Amniotic epithelial cell (primary cell): ENCODE measurements at regions not wholly inside any gene's neighbourhood (a gene's known extent, or its start where the extent isn't known, plus 50 kb on each side); places are given as distances from the start of the nearest gene placed in this dataset.

ENCODE experiments used
- DNase-seq: peaks from one replicate; pipeline ENCODE4 v3.0.0-alpha.2; 2010; ENCODE audit warnings: low read depth

- no peak for DNase-seq
Observed at GRCh38 chr7:79872176-79872575, 262.5 kb upstream of the GNAI1 start.

GRCh38 chr7:79868010-79868409, 266.6 kb upstream of the GNAI1 start:
- DNase-seq = peak; percentile 33

- DNase-seq = no peak
Observed at GRCh38 chr7:79862447-79863210, 272.0 kb upstream of the GNAI1 start.

GRCh38 chr7:79855172-79855571, 279.5 kb upstream of the GNAI1 start:
- DNase-seq = peak; percentile 81

- DNase-seq = peak; percentile 91
Observed at GRCh38 chr7:79854621-79855020, 280.0 kb upstream of the GNAI1 start.

- DNase-seq = peak; percentile 54
Observed at GRCh38 chr7:79837915-79838314, 296.7 kb upstream of the GNAI1 start.

GRCh38 chr7:79833616-79834015, 301.0 kb upstream of the GNAI1 start:
- no peak for DNase-seq

GRCh38 chr7:79828866-79829265, 305.8 kb upstream of the GNAI1 start:
- DNase-seq = peak; percentile 53

GRCh38 chr7:79823246-79823951, 311.2 kb upstream of the GNAI1 start:
- DNase-seq = peak; percentile 93

- DNase-seq = peak; percentile 77
Observed at GRCh38 chr7:79822620-79823240, 311.9 kb upstream of the GNAI1 start.

- peak; percentile 98 for DNase-seq
Observed at GRCh38 chr7:79820387-79820786, 314.2 kb upstream of the GNAI1 start.

GRCh38 chr7:79810916-79811315, 323.7 kb upstream of the GNAI1 start:
- DNase-seq = no peak

- DNase-seq = peak; percentile 41
Observed at GRCh38 chr7:79806161-79806734, 328.4 kb upstream of the GNAI1 start.

GRCh38 chr7:79790656-79791262, 337.3 kb upstream of the MAGI2 start:
- DNase-seq = no peak

GRCh38 chr7:79789584-79790345, 336.3 kb upstream of the MAGI2 start:
- peak; percentile 91 for DNase-seq

GRCh38 chr7:79787623-79788022, 334.2 kb upstream of the MAGI2 start:
- peak; percentile 88 for DNase-seq

GRCh38 chr7:79787096-79787495, 333.6 kb upstream of the MAGI2 start:
- DNase-seq = peak; percentile 27

GRCh38 chr7:79786187-79786586, 332.7 kb upstream of the MAGI2 start:
- DNase-seq = peak; percentile 96

GRCh38 chr7:79785556-79785955, 332.1 kb upstream of the MAGI2 start:
- peak; percentile 95 for DNase-seq

- no peak for DNase-seq
Observed at GRCh38 chr7:79782906-79783305, 329.4 kb upstream of the MAGI2 start.

- peak; percentile 78 for DNase-seq
Observed at GRCh38 chr7:79782256-79782655, 328.8 kb upstream of the MAGI2 start.
